ENCODE measurements at regions not wholly inside any gene's neighbourhood (a gene's known extent, or its start where the extent isn't known, plus 50 kb on each side); places are given as distances from the start of the nearest gene placed in this dataset.

DNA sequence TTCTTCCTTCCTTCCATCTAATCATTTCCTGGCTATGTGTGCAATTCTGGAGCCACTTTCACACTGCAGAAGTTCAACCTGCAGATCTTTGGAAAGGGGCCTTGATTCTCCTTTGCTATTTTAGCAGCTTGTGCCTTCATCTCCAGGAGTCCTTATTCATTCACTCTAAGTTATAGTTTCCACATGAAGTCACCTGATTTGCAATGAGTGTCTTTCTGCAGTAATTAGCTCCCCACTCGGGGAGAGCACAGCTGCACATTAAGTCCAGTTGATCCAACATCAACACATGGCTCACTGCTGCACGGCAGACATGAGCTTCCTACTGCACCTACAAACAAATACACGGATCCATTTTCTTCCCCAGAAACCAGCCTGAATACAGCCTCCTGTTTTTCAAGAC lies 323.1 kb upstream of the TNP1 start:
- TF ChIP-seq, protein P1, sequence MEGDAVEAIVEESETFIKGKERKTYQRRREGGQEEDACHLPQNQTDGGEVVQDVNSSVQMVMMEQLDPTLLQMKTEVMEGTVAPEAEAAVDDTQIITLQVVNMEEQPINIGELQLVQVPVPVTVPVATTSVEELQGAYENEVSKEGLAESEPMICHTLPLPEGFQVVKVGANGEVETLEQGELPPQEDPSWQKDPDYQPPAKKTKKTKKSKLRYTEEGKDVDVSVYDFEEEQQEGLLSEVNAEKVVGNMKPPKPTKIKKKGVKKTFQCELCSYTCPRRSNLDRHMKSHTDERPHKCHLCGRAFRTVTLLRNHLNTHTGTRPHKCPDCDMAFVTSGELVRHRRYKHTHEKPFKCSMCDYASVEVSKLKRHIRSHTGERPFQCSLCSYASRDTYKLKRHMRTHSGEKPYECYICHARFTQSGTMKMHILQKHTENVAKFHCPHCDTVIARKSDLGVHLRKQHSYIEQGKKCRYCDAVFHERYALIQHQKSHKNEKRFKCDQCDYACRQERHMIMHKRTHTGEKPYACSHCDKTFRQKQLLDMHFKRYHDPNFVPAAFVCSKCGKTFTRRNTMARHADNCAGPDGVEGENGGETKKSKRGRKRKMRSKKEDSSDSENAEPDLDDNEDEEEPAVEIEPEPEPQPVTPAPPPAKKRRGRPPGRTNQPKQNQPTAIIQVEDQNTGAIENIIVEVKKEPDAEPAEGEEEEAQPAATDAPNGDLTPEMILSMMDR (IDR thresholded peaks at IDR 0.05), result no peak
- no peak for TF ChIP-seq POLR2A (IDR thresholded peaks at IDR 0.05)
